HepG2 (cell line): ENCODE measurements at regions not wholly inside any gene's neighbourhood (a gene's known extent, or its start where the extent isn't known, plus 50 kb on each side); places are given as distances from the start of the nearest gene placed in this dataset.

Source experiments
- ATAC-seq: fragments of 200-7000 bp; cut with Tn5 transposase; 3 replicates; pipeline ENCODE4 v1.9.1; 2020; ENCODE audit warnings: mild to moderate bottlenecking, moderate library complexity
- BruUV-seq: library from RNA; stranded (reverse); fragments of 400-500 nt; replicated peaks from 2 replicates; lab custom pipeline; 2021; lab: Mats Ljungman, UMichigan
- CTCF ChIA-PET: fragments of 300-600 bp; formaldehyde crosslinking; extraction: SDS; loops from one replicate; lab custom pipeline; 2021; ENCODE audit warnings: low total read pairs, inconsistent platforms, low intra/inter-chr PET ratio; lab: Yijun Ruan, JAX
- POLR2A ChIA-PET: fragments of 350-600 bp; sonication (Branson Sonifier 250); formaldehyde crosslinking; loops from one replicate; lab custom pipeline; 2020; ENCODE audit warnings: antibody characterized with exemption, inconsistent platforms; lab: Yijun Ruan, JAX
- DNase-seq: peaks from one replicate; pipeline ENCODE4 v3.0.0-alpha.2; 2015; ENCODE audit warnings: low spot score
- FAIRE-seq: peaks from 3 replicates; lab custom pipeline; 2011; peaks lifted over from hg19 to GRCh38; lab: Jason Lieb, UNC
- H2AFZ ChIP-seq: one replicate; pipeline ENCODE4 v1.6.1; 2011; ENCODE audit warnings: low read length, inconsistent platforms
- H3K27ac ChIP-seq: fragments of 300-600 bp; 3 replicates; pipeline ENCODE4 v1.8.0; 2011; ENCODE audit warnings: mixed run types, mild to moderate bottlenecking, mixed read lengths, low read length, inconsistent platforms; ENCODE audit not compliant: insufficient read depth; ENCODE audit errors: extremely low read length
- H3K27me3 ChIP-seq, 2 experiments: fragments of 200-600 bp in 1 of 2; 2 replicates in 1 of 2; 3 replicates in 1 of 2; pipeline versions ENCODE4 v1.6.0 to v1.8.0; 2011; ENCODE audit warnings: low read length in 2 of 2, mild to moderate bottlenecking in 2 of 2, moderate library complexity in 2 of 2, inconsistent platforms in 1 of 2; ENCODE audit not compliant: insufficient read depth in 2 of 2, control insufficient read depth in 1 of 2
- H3K36me3 ChIP-seq, 2 experiments: fragments of 200-600 bp in 1 of 2; replicated peaks in 1 of 2; 2 replicates in 1 of 2; 3 replicates in 1 of 2; pipeline versions ENCODE4 v1.5.1 to v1.8.0; 2011; ENCODE audit warnings: low read length in 2 of 2, inconsistent platforms in 1 of 2; ENCODE audit not compliant: insufficient read depth in 2 of 2, control insufficient read depth in 1 of 2
- H3K4me1 ChIP-seq: 2 replicates; pipeline ENCODE4 v1.5.1; 2012; ENCODE audit warnings: low read length, inconsistent platforms; ENCODE audit not compliant: insufficient read depth
- H3K4me2 ChIP-seq: 2 replicates; pipeline ENCODE4 v1.6.0; 2011; ENCODE audit warnings: low read depth, low read length, inconsistent platforms
- H3K4me3 ChIP-seq, 3 experiments: fragments of 200-600 bp in 1 of 3; sonication (generic), shearing (Covaris generic) in 1 of 3; replicated peaks in 1 of 3; 2 replicates each; pipeline ENCODE4 v1.5.1; 2011 to 2016; ENCODE audit warnings: low read length in 3 of 3, inconsistent platforms in 2 of 3, low read depth in 2 of 3, mild to moderate bottlenecking in 2 of 3, control low read depth in 1 of 3, mixed read lengths in 1 of 3; ENCODE audit not compliant: insufficient read depth in 1 of 3
- H3K79me2 ChIP-seq: one replicate; pipeline ENCODE4 v1.6.1; 2011; ENCODE audit warnings: low read length, inconsistent platforms; ENCODE audit not compliant: insufficient read depth
- H3K9ac ChIP-seq: 2 replicates; pipeline ENCODE4 v1.6.0; 2011; ENCODE audit warnings: mild to moderate bottlenecking, low read depth, low read length, inconsistent platforms; ENCODE audit not compliant: insufficient read depth
- H3K9me3 ChIP-seq: 2 replicates; pipeline ENCODE4 v1.5.1; 2012; ENCODE audit warnings: mild to moderate bottlenecking, low read length
- H4K20me1 ChIP-seq: 2 replicates; pipeline ENCODE4 v1.6.0; 2011; ENCODE audit warnings: inconsistent platforms, mild to moderate bottlenecking, low read length, moderate library complexity; ENCODE audit not compliant: insufficient read depth
- ATRX ChIP-seq: sonication (generic); formaldehyde crosslinking; IDR thresholded peaks from 2 replicates; pipeline ENCODE4 v1.4.0; 2020; ENCODE audit warnings: missing genetic modification reagents, borderline replicate concordance
- BCL6 ChIP-seq: IDR thresholded peaks from 2 replicates; pipeline ENCODE4 v1.6.1; 2016; ENCODE audit warnings: missing genetic modification reagents, missing compliant biosample characterization
- ELF3 ChIP-seq: IDR thresholded peaks from 2 replicates; pipeline ENCODE4 v1.6.1; 2016; ENCODE audit warnings: missing genetic modification reagents, missing compliant biosample characterization
- HCFC1 ChIP-seq: fragments of 150-350 bp; IDR thresholded peaks from 2 replicates; pipeline ENCODE4 v1.6.1; 2014; ENCODE audit warnings: low read depth, low read length
- KDM3A ChIP-seq: IDR thresholded peaks from 2 replicates; pipeline ENCODE4 v1.6.1; 2018; ENCODE audit warnings: low read depth, missing compliant biosample characterization
- RNF2 ChIP-seq: fragments of 450-650 bp; conservative IDR thresholded peaks from 2 replicates; pipeline ENCODE4 v1.6.1; 2016; ENCODE audit warnings: low read depth
- SP1 ChIP-seq, 2 experiments: fragments of 450-650 bp in 1 of 2; sonication (generic) in 1 of 2; formaldehyde crosslinking in 1 of 2; IDR thresholded peaks; 2 replicates each; pipeline versions ENCODE4 v1.4.0 to v1.6.1; 2016 to 2020; ENCODE audit warnings: missing genetic modification reagents in 1 of 2
- SP4 ChIP-seq: sonication (generic); formaldehyde crosslinking; IDR thresholded peaks from 2 replicates; pipeline ENCODE4 v1.8.1; 2023; ENCODE audit warnings: mild to moderate bottlenecking, missing genetic modification reagents
- TAF1 ChIP-seq: sonication (generic); formaldehyde crosslinking; IDR thresholded peaks from 2 replicates; pipeline ENCODE4 v1.4.0; 2020; ENCODE audit warnings: missing genetic modification reagents
- ZNF329 ChIP-seq: sonication (generic); formaldehyde crosslinking; IDR thresholded peaks from 2 replicates; pipeline ENCODE4 v1.9.0; 2021; ENCODE audit warnings: low read depth, mild to moderate bottlenecking, missing genetic modification reagents
- ZNF563 ChIP-seq: sonication (generic); formaldehyde crosslinking; IDR thresholded peaks from 2 replicates; pipeline ENCODE4 v1.8.0; 2022; ENCODE audit warnings: mild to moderate bottlenecking, moderate library complexity, missing genetic modification reagents
- ZNF607 ChIP-seq: sonication (generic); formaldehyde crosslinking; IDR thresholded peaks from 2 replicates; pipeline ENCODE4 v1.5.1; 2020; ENCODE audit warnings: missing genetic modification reagents, mild to moderate bottlenecking, borderline replicate concordance
- ZSCAN30 ChIP-seq: sonication (generic); formaldehyde crosslinking; IDR thresholded peaks from 2 replicates; pipeline ENCODE4 v1.5.0; 2020; ENCODE audit warnings: mild to moderate bottlenecking, missing genetic modification reagents
- ZSCAN9 ChIP-seq: IDR thresholded peaks from 2 replicates; pipeline ENCODE4 v1.6.1; 2016; ENCODE audit warnings: borderline replicate concordance
- WGBS: methylation state at CpG from one replicate; pipeline ENCODE4 v1.1.6; 2017; ENCODE audit warnings: low lambda C conversion rate; 5-methylcytosine and 5-hydroxymethylcytosine counted together
- in situ Hi-C: cut with HindIII; loops from 2 replicates; pipeline ENCODE4 v1.10.0; 2017; ENCODE audit warnings: low pct_unique_long_range_greater_than_20kb; ENCODE audit not compliant: extremely low pct_ligation_motif_present
- intact Hi-C: fragments of 100-400 bp; cut with micrococcal nuclease; formaldehyde crosslinking; loops from one replicate; pipeline ENCODE4 v1.10.0; 2022; ENCODE audit not compliant: unreplicated experiment
- TF ChIP-seq, protein P1 (sequence below): sonication (generic); formaldehyde crosslinking; IDR thresholded peaks from 2 replicates; pipeline ENCODE4 v1.5.1; 2020; ENCODE audit warnings: mild to moderate bottlenecking, missing genetic modification reagents, moderate library complexity
- TF ChIP-seq, protein P2 (sequence below): sonication (generic); formaldehyde crosslinking; conservative IDR thresholded peaks from 2 replicates; pipeline ENCODE4 v1.8.0; 2022; ENCODE audit warnings: low read depth, missing genetic modification reagents

GRCh38 chr21:20301395-20301794 is 696.8 kb upstream of the NCAM2 start:
- ATAC-seq (no peak), DNase-seq (no peak)
- Histone ChIP-seq H3K9ac (no peak overlapping the region), H4K20me1 (no peaks in the 10 kb centered on the region), H3K4me2 (no peak overlapping the region), H3K9me3 (peaks cover 76% of the 10 kb centered on the region), H2AFZ (no peak overlapping the region), H3K79me2 (no peaks in the 10 kb centered on the region), H3K27ac (no peak overlapping the region), H3K36me3 (no peaks in the 10 kb centered on the region)
- POLR2A ChIA-PET = no interaction called here
- CTCF ChIA-PET = no interaction called here
- TF ChIP-seq BCL6 (CRISPR knock-in tag) (no peak), HCFC1 (no peak), TAF1 (CRISPR knock-in tag) (no peak), SP4 (no peak), KDM3A (no peak), RNF2 (no peak), ZSCAN9 (CRISPR knock-in tag) (no peak), ZSCAN30 (CRISPR knock-in tag) (no peak), ZNF329 (CRISPR knock-in tag) (no peak), SP1 (IDR thresholded peaks at IDR 0.05) (no peak), SP1 (CRISPR knock-in tag; IDR thresholded peaks at IDR 0.05) (no peak), ZNF607 (no peak), ATRX (no peak), ZNF563 (CRISPR knock-in tag) (no peak), ELF3 (CRISPR knock-in tag) (no peak)
- TF ChIP-seq, protein P1, sequence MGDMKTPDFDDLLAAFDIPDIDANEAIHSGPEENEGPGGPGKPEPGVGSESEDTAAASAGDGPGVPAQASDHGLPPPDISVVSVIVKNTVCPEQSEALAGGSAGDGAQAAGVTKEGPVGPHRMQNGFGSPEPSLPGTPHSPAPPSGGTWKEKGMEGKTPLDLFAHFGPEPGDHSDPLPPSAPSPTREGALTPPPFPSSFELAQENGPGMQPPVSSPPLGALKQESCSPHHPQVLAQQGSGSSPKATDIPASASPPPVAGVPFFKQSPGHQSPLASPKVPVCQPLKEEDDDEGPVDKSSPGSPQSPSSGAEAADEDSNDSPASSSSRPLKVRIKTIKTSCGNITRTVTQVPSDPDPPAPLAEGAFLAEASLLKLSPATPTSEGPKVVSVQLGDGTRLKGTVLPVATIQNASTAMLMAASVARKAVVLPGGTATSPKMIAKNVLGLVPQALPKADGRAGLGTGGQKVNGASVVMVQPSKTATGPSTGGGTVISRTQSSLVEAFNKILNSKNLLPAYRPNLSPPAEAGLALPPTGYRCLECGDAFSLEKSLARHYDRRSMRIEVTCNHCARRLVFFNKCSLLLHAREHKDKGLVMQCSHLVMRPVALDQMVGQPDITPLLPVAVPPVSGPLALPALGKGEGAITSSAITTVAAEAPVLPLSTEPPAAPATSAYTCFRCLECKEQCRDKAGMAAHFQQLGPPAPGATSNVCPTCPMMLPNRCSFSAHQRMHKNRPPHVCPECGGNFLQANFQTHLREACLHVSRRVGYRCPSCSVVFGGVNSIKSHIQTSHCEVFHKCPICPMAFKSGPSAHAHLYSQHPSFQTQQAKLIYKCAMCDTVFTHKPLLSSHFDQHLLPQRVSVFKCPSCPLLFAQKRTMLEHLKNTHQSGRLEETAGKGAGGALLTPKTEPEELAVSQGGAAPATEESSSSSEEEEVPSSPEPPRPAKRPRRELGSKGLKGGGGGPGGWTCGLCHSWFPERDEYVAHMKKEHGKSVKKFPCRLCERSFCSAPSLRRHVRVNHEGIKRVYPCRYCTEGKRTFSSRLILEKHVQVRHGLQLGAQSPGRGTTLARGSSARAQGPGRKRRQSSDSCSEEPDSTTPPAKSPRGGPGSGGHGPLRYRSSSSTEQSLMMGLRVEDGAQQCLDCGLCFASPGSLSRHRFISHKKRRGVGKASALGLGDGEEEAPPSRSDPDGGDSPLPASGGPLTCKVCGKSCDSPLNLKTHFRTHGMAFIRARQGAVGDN (CRISPR knock-in tag) = no peak
- TF ChIP-seq, protein P2, sequence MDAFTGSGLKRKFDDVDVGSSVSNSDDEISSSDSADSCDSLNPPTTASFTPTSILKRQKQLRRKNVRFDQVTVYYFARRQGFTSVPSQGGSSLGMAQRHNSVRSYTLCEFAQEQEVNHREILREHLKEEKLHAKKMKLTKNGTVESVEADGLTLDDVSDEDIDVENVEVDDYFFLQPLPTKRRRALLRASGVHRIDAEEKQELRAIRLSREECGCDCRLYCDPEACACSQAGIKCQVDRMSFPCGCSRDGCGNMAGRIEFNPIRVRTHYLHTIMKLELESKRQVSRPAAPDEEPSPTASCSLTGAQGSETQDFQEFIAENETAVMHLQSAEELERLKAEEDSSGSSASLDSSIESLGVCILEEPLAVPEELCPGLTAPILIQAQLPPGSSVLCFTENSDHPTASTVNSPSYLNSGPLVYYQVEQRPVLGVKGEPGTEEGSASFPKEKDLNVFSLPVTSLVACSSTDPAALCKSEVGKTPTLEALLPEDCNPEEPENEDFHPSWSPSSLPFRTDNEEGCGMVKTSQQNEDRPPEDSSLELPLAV = no peak
- TF ChIP-seq, all 625 proteins: peak for 0
- no peaks in the 10 kb centered on the region for H3K4me1 ChIP-seq
- H3K27me3 ChIP-seq = no peaks in the 10 kb centered on the region
- intact Hi-C loops (no loop called here), in situ Hi-C loops (no loop called here)
- H3K4me3 ChIP-seq = no peak overlapping the region
- 0% methylated on average over 1 of the region's 1 CpG for WGBS
- no peak for FAIRE-seq
- no TSS peak for BruUV-seq
